ENCODE measurements at regions not wholly inside any gene's neighbourhood (a gene's known extent, or its start where the extent isn't known, plus 50 kb on each side); places are given as distances from the start of the nearest gene placed in this dataset.

DNA sequence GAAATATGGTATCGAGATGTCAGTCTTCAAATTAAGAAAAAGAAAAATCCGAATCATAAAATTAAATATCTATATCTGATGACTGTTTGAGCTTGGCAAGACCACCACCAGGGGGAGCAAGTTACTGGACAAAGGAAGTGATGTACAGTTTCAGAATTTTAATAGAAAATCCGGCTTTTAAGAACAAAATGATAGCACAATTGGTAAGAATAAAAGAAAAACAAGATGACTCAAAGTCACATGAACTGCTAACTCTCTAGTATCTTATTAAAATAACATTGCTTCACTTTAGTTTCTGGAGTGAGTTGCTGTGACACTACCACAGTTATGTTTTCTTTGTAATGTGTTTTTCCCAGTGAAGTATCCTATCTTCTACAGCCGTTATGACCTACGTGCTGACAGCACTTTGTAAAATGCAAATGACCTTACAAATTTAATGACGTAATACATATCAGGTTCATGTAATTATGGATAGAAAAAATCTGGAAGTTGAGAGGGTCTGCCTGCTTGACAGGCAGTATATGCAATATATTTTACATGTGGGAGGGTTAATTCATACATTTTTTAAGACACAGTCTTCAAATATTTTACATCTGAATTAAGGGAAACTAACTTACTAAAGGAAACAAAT lies 405.3 kb upstream of the HS3ST5 start:
- TF ChIP-seq, protein P1, sequence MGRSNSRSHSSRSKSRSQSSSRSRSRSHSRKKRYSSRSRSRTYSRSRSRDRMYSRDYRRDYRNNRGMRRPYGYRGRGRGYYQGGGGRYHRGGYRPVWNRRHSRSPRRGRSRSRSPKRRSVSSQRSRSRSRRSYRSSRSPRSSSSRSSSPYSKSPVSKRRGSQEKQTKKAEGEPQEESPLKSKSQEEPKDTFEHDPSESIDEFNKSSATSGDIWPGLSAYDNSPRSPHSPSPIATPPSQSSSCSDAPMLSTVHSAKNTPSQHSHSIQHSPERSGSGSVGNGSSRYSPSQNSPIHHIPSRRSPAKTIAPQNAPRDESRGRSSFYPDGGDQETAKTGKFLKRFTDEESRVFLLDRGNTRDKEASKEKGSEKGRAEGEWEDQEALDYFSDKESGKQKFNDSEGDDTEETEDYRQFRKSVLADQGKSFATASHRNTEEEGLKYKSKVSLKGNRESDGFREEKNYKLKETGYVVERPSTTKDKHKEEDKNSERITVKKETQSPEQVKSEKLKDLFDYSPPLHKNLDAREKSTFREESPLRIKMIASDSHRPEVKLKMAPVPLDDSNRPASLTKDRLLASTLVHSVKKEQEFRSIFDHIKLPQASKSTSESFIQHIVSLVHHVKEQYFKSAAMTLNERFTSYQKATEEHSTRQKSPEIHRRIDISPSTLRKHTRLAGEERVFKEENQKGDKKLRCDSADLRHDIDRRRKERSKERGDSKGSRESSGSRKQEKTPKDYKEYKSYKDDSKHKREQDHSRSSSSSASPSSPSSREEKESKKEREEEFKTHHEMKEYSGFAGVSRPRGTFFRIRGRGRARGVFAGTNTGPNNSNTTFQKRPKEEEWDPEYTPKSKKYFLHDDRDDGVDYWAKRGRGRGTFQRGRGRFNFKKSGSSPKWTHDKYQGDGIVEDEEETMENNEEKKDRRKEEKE (IDR thresholded peaks at IDR 0.05), result no peak
- TF ChIP-seq CBX1 (IDR thresholded peaks at IDR 0.05; ENCODE audit: low read depth), result no peak
- TF ChIP-seq RFX5 (IDR thresholded peaks at IDR 0.05; ENCODE audit: low read depth, low read length), result no peak
- no peak for TF ChIP-seq CC2D1A (CRISPR knock-in tag; IDR thresholded peaks at IDR 0.05)
- TF ChIP-seq, protein P2, sequence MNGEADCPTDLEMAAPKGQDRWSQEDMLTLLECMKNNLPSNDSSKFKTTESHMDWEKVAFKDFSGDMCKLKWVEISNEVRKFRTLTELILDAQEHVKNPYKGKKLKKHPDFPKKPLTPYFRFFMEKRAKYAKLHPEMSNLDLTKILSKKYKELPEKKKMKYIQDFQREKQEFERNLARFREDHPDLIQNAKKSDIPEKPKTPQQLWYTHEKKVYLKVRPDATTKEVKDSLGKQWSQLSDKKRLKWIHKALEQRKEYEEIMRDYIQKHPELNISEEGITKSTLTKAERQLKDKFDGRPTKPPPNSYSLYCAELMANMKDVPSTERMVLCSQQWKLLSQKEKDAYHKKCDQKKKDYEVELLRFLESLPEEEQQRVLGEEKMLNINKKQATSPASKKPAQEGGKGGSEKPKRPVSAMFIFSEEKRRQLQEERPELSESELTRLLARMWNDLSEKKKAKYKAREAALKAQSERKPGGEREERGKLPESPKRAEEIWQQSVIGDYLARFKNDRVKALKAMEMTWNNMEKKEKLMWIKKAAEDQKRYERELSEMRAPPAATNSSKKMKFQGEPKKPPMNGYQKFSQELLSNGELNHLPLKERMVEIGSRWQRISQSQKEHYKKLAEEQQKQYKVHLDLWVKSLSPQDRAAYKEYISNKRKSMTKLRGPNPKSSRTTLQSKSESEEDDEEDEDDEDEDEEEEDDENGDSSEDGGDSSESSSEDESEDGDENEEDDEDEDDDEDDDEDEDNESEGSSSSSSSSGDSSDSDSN (CRISPR knock-in tag; IDR thresholded peaks at IDR 0.05), result no peak
- TF ChIP-seq, protein P3, sequence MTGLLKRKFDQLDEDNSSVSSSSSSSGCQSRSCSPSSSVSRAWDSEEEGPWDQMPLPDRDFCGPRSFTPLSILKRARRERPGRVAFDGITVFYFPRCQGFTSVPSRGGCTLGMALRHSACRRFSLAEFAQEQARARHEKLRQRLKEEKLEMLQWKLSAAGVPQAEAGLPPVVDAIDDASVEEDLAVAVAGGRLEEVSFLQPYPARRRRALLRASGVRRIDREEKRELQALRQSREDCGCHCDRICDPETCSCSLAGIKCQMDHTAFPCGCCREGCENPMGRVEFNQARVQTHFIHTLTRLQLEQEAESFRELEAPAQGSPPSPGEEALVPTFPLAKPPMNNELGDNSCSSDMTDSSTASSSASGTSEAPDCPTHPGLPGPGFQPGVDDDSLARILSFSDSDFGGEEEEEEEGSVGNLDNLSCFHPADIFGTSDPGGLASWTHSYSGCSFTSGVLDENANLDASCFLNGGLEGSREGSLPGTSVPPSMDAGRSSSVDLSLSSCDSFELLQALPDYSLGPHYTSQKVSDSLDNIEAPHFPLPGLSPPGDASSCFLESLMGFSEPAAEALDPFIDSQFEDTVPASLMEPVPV (CRISPR knock-in tag; IDR thresholded peaks at IDR 0.05), result no peak
- no peak for TF ChIP-seq ZNF10 (CRISPR knock-in tag; IDR thresholded peaks at IDR 0.05; ENCODE audit: borderline replicate concordance, low read depth)
- TF ChIP-seq, protein P4, sequence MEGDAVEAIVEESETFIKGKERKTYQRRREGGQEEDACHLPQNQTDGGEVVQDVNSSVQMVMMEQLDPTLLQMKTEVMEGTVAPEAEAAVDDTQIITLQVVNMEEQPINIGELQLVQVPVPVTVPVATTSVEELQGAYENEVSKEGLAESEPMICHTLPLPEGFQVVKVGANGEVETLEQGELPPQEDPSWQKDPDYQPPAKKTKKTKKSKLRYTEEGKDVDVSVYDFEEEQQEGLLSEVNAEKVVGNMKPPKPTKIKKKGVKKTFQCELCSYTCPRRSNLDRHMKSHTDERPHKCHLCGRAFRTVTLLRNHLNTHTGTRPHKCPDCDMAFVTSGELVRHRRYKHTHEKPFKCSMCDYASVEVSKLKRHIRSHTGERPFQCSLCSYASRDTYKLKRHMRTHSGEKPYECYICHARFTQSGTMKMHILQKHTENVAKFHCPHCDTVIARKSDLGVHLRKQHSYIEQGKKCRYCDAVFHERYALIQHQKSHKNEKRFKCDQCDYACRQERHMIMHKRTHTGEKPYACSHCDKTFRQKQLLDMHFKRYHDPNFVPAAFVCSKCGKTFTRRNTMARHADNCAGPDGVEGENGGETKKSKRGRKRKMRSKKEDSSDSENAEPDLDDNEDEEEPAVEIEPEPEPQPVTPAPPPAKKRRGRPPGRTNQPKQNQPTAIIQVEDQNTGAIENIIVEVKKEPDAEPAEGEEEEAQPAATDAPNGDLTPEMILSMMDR (CRISPR knock-in tag; IDR thresholded peaks at IDR 0.05), result peak; percentile 47
- TF ChIP-seq SIN3A (IDR thresholded peaks at IDR 0.05; ENCODE audit: borderline replicate concordance, low read depth, low read length), result no peak

Measured in HepG2 (cell line).